Activated T-helper 2 cell treated with anti-CD3 and anti-CD28 coated beads, Interferon-gamma antibody, Interleukin-2, Interleukin-4, amounts not matched to agents 10 μg/mL and 5 μg/mL and 100 μg/mL, durations not matched to agents 14 hours and 24 hours and 36 hours (primary cell): ENCODE measurements at regions not wholly inside any gene's neighbourhood (a gene's known extent, or its start where the extent isn't known, plus 50 kb on each side); places are given as distances from the start of the nearest gene placed in this dataset.

Experiments used
- DNase-seq: peaks from one replicate; pipeline ENCODE4 v3.0.0; 2021; ENCODE audit warnings: low spot score
- H3K27ac Mint-ChIP-seq: one replicate; pipeline ENCODE4 v1.8.0; 2021; ENCODE audit warnings: mixed read lengths
- H3K27me3 Mint-ChIP-seq: one replicate; pipeline ENCODE4 v1.8.0; 2021; ENCODE audit warnings: low read depth, mixed read lengths
- H3K36me3 Mint-ChIP-seq: one replicate; pipeline ENCODE4 v1.8.0; 2021; ENCODE audit warnings: low read depth, mixed read lengths
- H3K4me1 Mint-ChIP-seq: one replicate; pipeline ENCODE4 v1.8.0; 2021; ENCODE audit warnings: low read depth, mixed read lengths
- H3K4me3 Mint-ChIP-seq: one replicate; pipeline ENCODE4 v1.8.0; 2021; ENCODE audit warnings: low read depth, mild to moderate bottlenecking, moderate library complexity, mixed read lengths
- H3K9me3 Mint-ChIP-seq: one replicate; pipeline ENCODE4 v1.8.0; 2021; ENCODE audit warnings: mixed read lengths
- intact Hi-C: fragments of 100-400 bp; cut with micrococcal nuclease; formaldehyde crosslinking; loops from one replicate; pipeline ENCODE4 v1.15.1; 2023

- H3K27ac Mint-ChIP-seq = no peak overlapping the region
- no peaks in the 10 kb centered on the region for H3K9me3 Mint-ChIP-seq
- intact Hi-C loops = loop anchor here (5.0 kb wide), 3 partner anchors 365 to 635 kb away; partner anchors contain the start of genes ENDOD1 and SRSF8
- H3K4me1 Mint-ChIP-seq = peaks cover 41% of the 10 kb centered on the region
- H3K27me3 Mint-ChIP-seq = no peaks in the 10 kb centered on the region
- H3K36me3 Mint-ChIP-seq = peaks cover 6% of the 10 kb centered on the region
- DNase-seq = no peak
- peak overlapping the region; percentile 39 for H3K4me3 Mint-ChIP-seq
Measured at GRCh38 chr11:95702526-95702925, 87.1 kb downstream of the FAM76B start.

- intact Hi-C loops = loop anchor here (1.0 to 5.0 kb wide), 10 partner anchors 11 to 633 kb away; partner anchors contain the start of genes ENDOD1 and SRSF8
- H3K4me3 Mint-ChIP-seq = peak overlapping the region; percentile 62
- peaks cover 23% of the 10 kb centered on the region for H3K36me3 Mint-ChIP-seq
- H3K27ac Mint-ChIP-seq = peak overlapping the region; percentile 93
- H3K9me3 Mint-ChIP-seq = peaks cover 3% of the 10 kb centered on the region
- H3K4me1 Mint-ChIP-seq = peaks cover 53% of the 10 kb centered on the region
- no peaks in the 10 kb centered on the region for H3K27me3 Mint-ChIP-seq
- DNase-seq = no peak
Measured at GRCh38 chr11:95700471-95700817, 89.1 kb downstream of the FAM76B start.

- no peaks in the 10 kb centered on the region for H3K27me3 Mint-ChIP-seq
- peak overlapping the region; percentile 62 for H3K4me3 Mint-ChIP-seq
- H3K27ac Mint-ChIP-seq = peak overlapping the region; percentile 93
- H3K9me3 Mint-ChIP-seq = peaks cover 5% of the 10 kb centered on the region
- peaks cover 23% of the 10 kb centered on the region for H3K36me3 Mint-ChIP-seq
- DNase-seq = no peak
- H3K4me1 Mint-ChIP-seq = peaks cover 54% of the 10 kb centered on the region
- intact Hi-C loops = loop anchor here (1.0 to 5.0 kb wide), 11 partner anchors 11 to 633 kb away; partner anchors contain the start of genes ENDOD1, SESN3 and SRSF8
Measured at GRCh38 chr11:95699631-95700470, 89.7 kb downstream of the FAM76B start.

GRCh38 chr11:95698676-95699557, 90.7 kb downstream of the FAM76B start:
- H3K4me1 Mint-ChIP-seq = peaks cover 56% of the 10 kb centered on the region

GRCh38 chr11:95697614-95698408, 91.8 kb downstream of the FAM76B start:
- no peaks in the 10 kb centered on the region for H3K27me3 Mint-ChIP-seq
- intact Hi-C loops = no loop called here
- H3K4me3 Mint-ChIP-seq = peak overlapping the region; percentile 20
- peaks cover 30% of the 10 kb centered on the region for H3K36me3 Mint-ChIP-seq
- H3K4me1 Mint-ChIP-seq = peaks cover 58% of the 10 kb centered on the region
- peak overlapping the region; percentile 93 for H3K27ac Mint-ChIP-seq
- H3K9me3 Mint-ChIP-seq = peaks cover 15% of the 10 kb centered on the region
- no peak for DNase-seq

More at GRCh38 chr11:95698676-95699557, 90.7 kb downstream of the FAM76B start:
- Mint-ChIP-seq H3K4me3 (peak overlapping the region; percentile 61), H3K27ac (peak overlapping the region; percentile 93), H3K36me3 (peaks cover 23% of the 10 kb centered on the region), H3K9me3 (peaks cover 11% of the 10 kb centered on the region), H3K27me3 (no peaks in the 10 kb centered on the region)
- DNase-seq = no peak
- intact Hi-C loops = loop anchor here (1.0 kb wide), 1 partner anchor 468 kb away; the partner anchor contains the start of gene SESN3

GRCh38 chr11:95695181-95695580, 94.4 kb downstream of the FAM76B start:
- H3K4me3 Mint-ChIP-seq = no peak overlapping the region
- H3K9me3 Mint-ChIP-seq = peaks cover 15% of the 10 kb centered on the region
- peaks cover 32% of the 10 kb centered on the region for H3K36me3 Mint-ChIP-seq
- H3K27ac Mint-ChIP-seq = no peak overlapping the region
- DNase-seq = no peak
- peaks cover 45% of the 10 kb centered on the region for H3K4me1 Mint-ChIP-seq
- H3K27me3 Mint-ChIP-seq = no peaks in the 10 kb centered on the region
- intact Hi-C loops = no loop called here

GRCh38 chr11:95693298-95693697, 96.3 kb downstream of the FAM76B start:
- no peak overlapping the region for H3K4me3 Mint-ChIP-seq
- intact Hi-C loops = no loop called here
- peaks cover 30% of the 10 kb centered on the region for H3K36me3 Mint-ChIP-seq
- no peak for DNase-seq
- no peak overlapping the region for H3K27ac Mint-ChIP-seq
- H3K27me3 Mint-ChIP-seq = no peaks in the 10 kb centered on the region
- H3K4me1 Mint-ChIP-seq = peaks cover 29% of the 10 kb centered on the region
- H3K9me3 Mint-ChIP-seq = peaks cover 15% of the 10 kb centered on the region

- Mint-ChIP-seq H3K9me3 (peaks cover 15% of the 10 kb centered on the region), H3K36me3 (peaks cover 26% of the 10 kb centered on the region), H3K4me1 (peaks cover 23% of the 10 kb centered on the region), H3K27ac (peak overlapping the region; percentile 13), H3K4me3 (no peak overlapping the region), H3K27me3 (no peaks in the 10 kb centered on the region)
- DNase-seq = no peak
- intact Hi-C loops = no loop called here
Measured at GRCh38 chr11:95692526-95693260, 96.9 kb downstream of the FAM76B start.

GRCh38 chr11:95690100-95690499, 99.5 kb downstream of the FAM76B start:
- Mint-ChIP-seq H3K27ac (no peak overlapping the region), H3K27me3 (no peaks in the 10 kb centered on the region), H3K36me3 (peaks cover 14% of the 10 kb centered on the region), H3K4me3 (no peak overlapping the region), H3K4me1 (peaks cover 12% of the 10 kb centered on the region), H3K9me3 (peaks cover 14% of the 10 kb centered on the region)
- DNase-seq = no peak
- intact Hi-C loops = no loop called here

GRCh38 chr11:95688501-95689222, 100.9 kb downstream of the FAM76B start:
- H3K4me1 Mint-ChIP-seq = peaks cover 21% of the 10 kb centered on the region
- peaks cover 21% of the 10 kb centered on the region for H3K36me3 Mint-ChIP-seq
- intact Hi-C loops = loop anchor here (1.0 to 2.0 kb wide), 6 partner anchors 12 to 535 kb away; no protein-coding TSS in a partner anchor
- peak overlapping the region; percentile 15 for H3K4me3 Mint-ChIP-seq
- no peak overlapping the region for H3K27ac Mint-ChIP-seq
- H3K27me3 Mint-ChIP-seq = no peaks in the 10 kb centered on the region
- DNase-seq = no peak
- H3K9me3 Mint-ChIP-seq = peaks cover 4% of the 10 kb centered on the region

- peaks cover 26% of the 10 kb centered on the region for H3K4me1 Mint-ChIP-seq
- no peaks in the 10 kb centered on the region for H3K27me3 Mint-ChIP-seq
- H3K9me3 Mint-ChIP-seq = peaks cover 3% of the 10 kb centered on the region
- no peak overlapping the region for H3K27ac Mint-ChIP-seq
- H3K4me3 Mint-ChIP-seq = no peak overlapping the region
- DNase-seq = no peak
- peaks cover 16% of the 10 kb centered on the region for H3K36me3 Mint-ChIP-seq
- intact Hi-C loops = loop anchor here (1.0 to 2.0 kb wide), 6 partner anchors 12 to 535 kb away; no protein-coding TSS in a partner anchor
Measured at GRCh38 chr11:95688015-95688414, 101.6 kb downstream of the FAM76B start.
